ENCODE measurements at regions not wholly inside any gene's neighbourhood (a gene's known extent, or its start where the extent isn't known, plus 50 kb on each side); places are given as distances from the start of the nearest gene placed in this dataset.
"Not testable (repeated sequence)": the region's sequence is repeated elsewhere in the genome, so short reads cannot be mapped to it uniquely, and the experiment has no call there.

GRCh38 chr1:234838820-234839219 lies 228.8 kb upstream of the IRF2BP2 start:
- no peak for DNase-seq (ENCODE audit: low read depth)
- in situ Hi-C loops (cut with HindIII; ENCODE audit: low pct_unique_long_range_greater_than_20kb, low sequenced_read_pairs): no loop called here

- DNase-seq (ENCODE audit: low read depth): no peak
- in situ Hi-C loops (cut with HindIII; ENCODE audit: low pct_unique_long_range_greater_than_20kb, low sequenced_read_pairs): no loop called here
These were observed 228.2 kb upstream of the IRF2BP2 start for GRCh38 chr1:234838182-234838581.

- in situ Hi-C loops (cut with HindIII; ENCODE audit: low pct_unique_long_range_greater_than_20kb, low sequenced_read_pairs): no loop called here
- no peak for DNase-seq (ENCODE audit: low read depth)
These were observed 227.7 kb upstream of the IRF2BP2 start for GRCh38 chr1:234837713-234838112.

- in situ Hi-C loops (cut with HindIII; ENCODE audit: low pct_unique_long_range_greater_than_20kb, low sequenced_read_pairs): no loop called here
- DNase-seq (ENCODE audit: low read depth): no peak
These were observed 226.9 kb upstream of the IRF2BP2 start for GRCh38 chr1:234836776-234837357.

GRCh38 chr1:234836045-234836681 lies 226.2 kb upstream of the IRF2BP2 start:
- DNase-seq (ENCODE audit: low read depth): no peak
- in situ Hi-C loops (cut with HindIII; ENCODE audit: low pct_unique_long_range_greater_than_20kb, low sequenced_read_pairs): no loop called here

- no peak for DNase-seq (ENCODE audit: low read depth)
- in situ Hi-C loops (cut with HindIII; ENCODE audit: low pct_unique_long_range_greater_than_20kb, low sequenced_read_pairs): no loop called here
These were observed 225.3 kb upstream of the IRF2BP2 start for GRCh38 chr1:234835239-234835638.

- no peak for DNase-seq (ENCODE audit: low read depth)
- in situ Hi-C loops (cut with HindIII; ENCODE audit: low pct_unique_long_range_greater_than_20kb, low sequenced_read_pairs): no loop called here
These were observed 223.7 kb upstream of the IRF2BP2 start for GRCh38 chr1:234833646-234834045.

- in situ Hi-C loops (cut with HindIII; ENCODE audit: low pct_unique_long_range_greater_than_20kb, low sequenced_read_pairs): no loop called here
- no peak for DNase-seq (ENCODE audit: low read depth)
These were observed 223.1 kb upstream of the IRF2BP2 start for GRCh38 chr1:234833118-234833517.

GRCh38 chr1:234827656-234828055 lies 217.7 kb upstream of the IRF2BP2 start:
- in situ Hi-C loops (cut with HindIII; ENCODE audit: low pct_unique_long_range_greater_than_20kb, low sequenced_read_pairs): no loop called here
- DNase-seq (ENCODE audit: low read depth): no peak

GRCh38 chr1:234827181-234827580 lies 217.2 kb upstream of the IRF2BP2 start:
- DNase-seq (ENCODE audit: low read depth): no peak
- in situ Hi-C loops (cut with HindIII; ENCODE audit: low pct_unique_long_range_greater_than_20kb, low sequenced_read_pairs): no loop called here

- in situ Hi-C loops (cut with HindIII; ENCODE audit: low pct_unique_long_range_greater_than_20kb, low sequenced_read_pairs): no loop called here
- no peak for DNase-seq (ENCODE audit: low read depth)
These were observed 216.4 kb upstream of the IRF2BP2 start for GRCh38 chr1:234826352-234826751.

GRCh38 chr1:234825498-234826165 lies 215.7 kb upstream of the IRF2BP2 start:
- in situ Hi-C loops (cut with HindIII; ENCODE audit: low pct_unique_long_range_greater_than_20kb, low sequenced_read_pairs): no loop called here
- no peak for DNase-seq (ENCODE audit: low read depth)

- DNase-seq (ENCODE audit: low read depth); in situ Hi-C loops (cut with HindIII; ENCODE audit: low pct_unique_long_range_greater_than_20kb, low sequenced_read_pairs): not testable (repeated sequence)
These were observed 214.9 kb upstream of the IRF2BP2 start for GRCh38 chr1:234824836-234825235.

GRCh38 chr1:234823191-234824176 lies 213.5 kb upstream of the IRF2BP2 start:
- in situ Hi-C loops (cut with HindIII; ENCODE audit: low pct_unique_long_range_greater_than_20kb, low sequenced_read_pairs): no loop called here
- DNase-seq (ENCODE audit: low read depth): no peak

GRCh38 chr1:234821840-234822239 lies 211.9 kb upstream of the IRF2BP2 start:
- peak; percentile 9 for DNase-seq (ENCODE audit: low read depth)
- in situ Hi-C loops (cut with HindIII; ENCODE audit: low pct_unique_long_range_greater_than_20kb, low sequenced_read_pairs): no loop called here

GRCh38 chr1:234820597-234820996 lies 210.6 kb upstream of the IRF2BP2 start:
- in situ Hi-C loops (cut with HindIII; ENCODE audit: low pct_unique_long_range_greater_than_20kb, low sequenced_read_pairs): no loop called here
- DNase-seq (ENCODE audit: low read depth): no peak

- DNase-seq (ENCODE audit: low read depth); in situ Hi-C loops (cut with HindIII; ENCODE audit: low pct_unique_long_range_greater_than_20kb, low sequenced_read_pairs): not testable (repeated sequence)
These were observed 209.9 kb upstream of the IRF2BP2 start for GRCh38 chr1:234819845-234820244.

- peak; percentile 22 for DNase-seq (ENCODE audit: low read depth)
- in situ Hi-C loops (cut with HindIII; ENCODE audit: low pct_unique_long_range_greater_than_20kb, low sequenced_read_pairs): not testable (repeated sequence)
These were observed 208.0 kb upstream of the IRF2BP2 start for GRCh38 chr1:234818040-234818387.

All from Caki2 (cell line).